ENCODE measurements at regions not wholly inside any gene's neighbourhood (a gene's known extent, or its start where the extent isn't known, plus 50 kb on each side); places are given as distances from the start of the nearest gene placed in this dataset.

- DNase-seq: no peak
Observed at GRCh38 chr9:120210274-120210673, 369.7 kb downstream of the CDK5RAP2 start.

GRCh38 chr9:120202856-120203654 lies 376.9 kb downstream of the CDK5RAP2 start:
- no peak for DNase-seq

- peak in 1 of 2 experiments; percentile 66 for DNase-seq
Observed at GRCh38 chr9:120198027-120198426, 381.9 kb downstream of the CDK5RAP2 start.

- DNase-seq: peak; percentile 44 to 67
Observed at GRCh38 chr9:120197605-120198004, 382.4 kb downstream of the CDK5RAP2 start.

DNA sequence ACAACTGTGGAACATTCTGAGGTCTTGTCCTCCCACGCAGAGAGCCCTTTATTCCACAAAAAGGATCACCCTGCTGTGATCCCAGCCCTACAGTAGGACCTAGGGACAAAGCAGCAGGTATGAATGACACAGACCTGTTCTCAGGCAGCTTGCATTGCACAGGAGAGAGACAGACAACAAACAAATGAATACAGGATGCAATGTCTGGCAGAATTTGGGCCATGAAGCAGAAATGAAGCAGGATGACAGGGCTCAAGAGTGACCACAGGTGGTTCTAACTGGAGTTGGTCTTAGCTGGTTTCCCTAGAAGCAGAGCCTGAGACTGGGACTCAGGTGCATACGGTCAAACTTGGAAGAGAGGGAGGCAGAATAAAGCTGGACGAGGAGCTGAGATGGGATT lies 388.8 kb downstream of the CDK5RAP2 start:
- no peak for DNase-seq

- DNase-seq: no peak
Observed at GRCh38 chr9:120187758-120188157, 392.2 kb downstream of the CDK5RAP2 start.

- no peak for DNase-seq
Observed at GRCh38 chr9:120186276-120186675, 393.7 kb downstream of the CDK5RAP2 start.

- DNase-seq: no peak
Observed at GRCh38 chr9:120184266-120184665, 395.7 kb downstream of the CDK5RAP2 start.

DNA sequence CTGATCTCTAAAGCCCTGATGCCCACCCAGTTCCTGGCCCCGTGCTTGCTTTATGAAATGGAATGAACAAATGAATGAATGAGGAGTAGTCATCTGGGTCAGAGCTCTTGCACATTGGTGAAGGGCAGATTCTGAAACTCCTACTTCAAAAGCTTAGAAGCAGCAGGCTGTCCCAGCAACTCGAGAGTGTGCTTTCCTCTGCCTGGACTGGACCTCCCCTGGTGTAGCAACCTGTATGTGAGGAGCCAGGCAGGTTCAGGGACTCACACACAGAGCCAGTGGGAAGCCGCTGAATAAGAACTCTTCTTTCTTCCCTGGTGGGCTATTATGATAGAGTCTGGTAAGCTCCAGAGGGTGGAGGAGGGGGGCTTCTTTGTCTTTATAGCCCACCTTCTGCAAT lies 396.4 kb downstream of the CDK5RAP2 start:
- DNase-seq: no peak

DNA sequence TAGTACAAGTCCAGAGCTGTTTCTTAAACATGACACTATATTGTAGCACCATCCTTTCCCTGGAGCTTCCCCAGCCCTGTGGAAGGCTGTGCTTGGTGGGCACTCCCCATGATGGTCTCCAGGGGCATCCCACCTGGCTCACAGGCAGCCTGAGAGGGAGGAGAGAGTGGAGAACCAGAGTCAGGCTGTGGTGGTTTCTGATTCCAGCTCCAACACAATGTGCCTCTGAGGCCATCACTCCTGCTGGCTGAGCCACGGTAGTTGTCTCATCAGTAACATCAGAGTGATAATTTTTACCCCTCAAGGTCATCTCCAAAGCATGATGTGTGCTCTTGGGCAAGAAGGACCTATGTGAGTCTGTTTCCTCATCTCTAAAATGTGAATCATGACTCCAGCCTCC lies 398.0 kb downstream of the CDK5RAP2 start:
- DNase-seq: no peak

GRCh38 chr9:120177121-120177520 lies 402.8 kb downstream of the CDK5RAP2 start:
- DNase-seq: no peak

- DNase-seq: no peak
Observed at GRCh38 chr9:120175031-120175430, 404.9 kb downstream of the CDK5RAP2 start.

DNA sequence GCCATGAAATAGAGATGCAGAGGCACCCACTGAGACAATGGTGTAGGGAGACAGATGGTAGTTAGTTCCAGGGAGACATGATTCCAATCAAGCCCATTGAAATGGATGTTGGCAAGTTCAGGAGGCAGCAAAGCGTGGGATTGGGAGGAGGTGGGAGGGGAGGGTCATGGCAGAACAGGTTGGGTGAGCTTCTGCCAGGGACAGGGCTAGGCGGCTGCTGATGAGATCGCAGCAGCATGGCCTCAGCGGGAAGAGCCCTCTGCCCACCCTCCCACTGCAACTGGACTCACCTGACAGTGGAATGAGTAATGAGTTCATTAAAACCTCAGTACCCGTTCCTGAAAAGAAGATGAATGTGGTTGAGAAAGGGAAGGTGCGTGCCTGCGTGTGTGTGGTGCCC lies 418.2 kb downstream of the CDK5RAP2 start:
- DNase-seq: peak in 1 of 2 experiments; percentile 13

GRCh38 chr9:120158221-120158620 lies 421.7 kb downstream of the CDK5RAP2 start:
- no peak for DNase-seq

- no peak for DNase-seq
Observed at GRCh38 chr9:120156376-120156775, 423.6 kb downstream of the CDK5RAP2 start.

GRCh38 chr9:120153258-120153657 lies 426.7 kb downstream of the CDK5RAP2 start:
- DNase-seq: no peak

- DNase-seq: peak in 1 of 2 experiments; percentile 1
Observed at GRCh38 chr9:120152295-120152694, 427.7 kb downstream of the CDK5RAP2 start.

- no peak for DNase-seq
Observed at GRCh38 chr9:120151806-120152205, 428.2 kb downstream of the CDK5RAP2 start.

- no peak for DNase-seq
Observed at GRCh38 chr9:120151149-120151548, 428.8 kb downstream of the CDK5RAP2 start.

DNA sequence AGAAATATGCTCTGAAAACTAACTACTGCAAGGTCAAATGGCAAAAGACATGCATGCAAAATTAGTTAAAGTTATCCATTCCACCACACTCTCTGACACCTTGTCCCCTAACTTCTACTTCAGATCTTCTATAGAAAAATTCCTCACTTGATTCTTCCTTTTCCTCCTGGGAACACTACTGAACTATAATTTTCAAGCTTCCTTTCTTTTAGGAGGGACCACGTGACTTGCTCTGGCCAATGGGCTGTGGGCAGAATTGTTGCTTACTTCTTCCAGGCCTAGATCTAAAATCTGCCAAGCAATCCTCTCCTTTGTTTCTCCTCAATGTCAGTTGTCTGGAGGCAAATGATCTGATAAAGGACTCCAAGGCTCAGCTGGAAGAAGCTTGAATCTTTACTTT lies 441.0 kb downstream of the CDK5RAP2 start:
- DNase-seq: no peak

- DNase-seq: no peak
Observed at GRCh38 chr9:120137186-120137840, 442.7 kb downstream of the CDK5RAP2 start.

DNA sequence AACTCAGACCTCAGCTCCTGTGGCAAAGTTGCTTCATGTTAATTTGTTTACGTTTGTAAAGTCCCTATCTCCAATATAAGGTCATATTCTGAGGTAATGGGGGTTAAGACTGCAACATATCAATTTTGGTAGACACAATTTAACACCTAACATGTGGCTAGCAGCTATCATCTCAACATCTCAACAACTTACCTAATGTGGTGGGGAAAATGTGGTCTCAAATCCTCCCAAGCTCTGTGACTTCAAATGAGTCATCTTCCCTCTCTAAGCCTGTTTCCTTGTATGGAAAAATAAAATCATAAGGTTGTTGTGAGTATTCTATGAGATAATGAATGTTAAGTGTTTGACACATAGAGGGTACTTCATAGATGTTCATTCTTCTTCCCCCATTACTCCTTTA lies 443.3 kb downstream of the CDK5RAP2 start:
- no peak for DNase-seq

DNA sequence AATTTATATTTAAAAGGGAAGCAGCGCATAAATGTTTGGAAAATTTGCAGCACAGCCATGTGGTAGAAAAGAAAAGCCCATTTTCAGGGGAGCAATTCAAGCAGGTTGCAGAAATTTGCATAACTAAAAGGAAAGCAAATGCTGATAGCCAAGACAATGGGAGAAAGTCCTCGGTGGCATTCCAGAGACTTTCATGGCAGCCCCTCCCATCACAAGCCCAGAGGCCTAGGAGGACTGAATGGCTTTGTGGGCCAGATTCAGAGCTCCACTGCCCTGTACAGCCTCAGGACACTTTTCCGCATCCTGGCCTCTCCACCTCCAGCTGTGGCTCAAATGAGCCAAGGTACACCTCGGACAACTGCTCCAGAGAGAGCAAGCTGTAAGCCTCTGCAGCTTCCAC lies 462.9 kb downstream of the CDK5RAP2 start:
- no peak for DNase-seq

DNA sequence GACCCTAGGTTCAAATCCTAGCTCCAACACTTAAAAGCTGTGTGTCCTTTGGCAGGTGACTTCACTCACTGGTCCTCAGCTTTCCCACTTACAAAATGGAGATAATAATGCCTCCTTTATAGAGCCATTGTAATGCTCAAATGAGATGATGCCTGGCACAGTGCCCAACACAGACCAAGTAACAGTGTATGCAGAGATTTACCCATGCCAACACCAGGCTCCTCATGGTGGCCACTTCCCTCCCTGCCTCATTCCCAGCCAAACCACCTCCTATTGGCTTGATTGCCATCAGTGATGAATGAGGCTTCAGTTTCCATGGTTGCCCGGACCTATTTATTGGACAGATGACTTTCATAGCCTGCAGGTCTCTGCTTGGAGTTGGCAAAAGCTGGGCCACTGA lies 469.4 kb downstream of the CDK5RAP2 start:
- DNase-seq: no peak

DNA sequence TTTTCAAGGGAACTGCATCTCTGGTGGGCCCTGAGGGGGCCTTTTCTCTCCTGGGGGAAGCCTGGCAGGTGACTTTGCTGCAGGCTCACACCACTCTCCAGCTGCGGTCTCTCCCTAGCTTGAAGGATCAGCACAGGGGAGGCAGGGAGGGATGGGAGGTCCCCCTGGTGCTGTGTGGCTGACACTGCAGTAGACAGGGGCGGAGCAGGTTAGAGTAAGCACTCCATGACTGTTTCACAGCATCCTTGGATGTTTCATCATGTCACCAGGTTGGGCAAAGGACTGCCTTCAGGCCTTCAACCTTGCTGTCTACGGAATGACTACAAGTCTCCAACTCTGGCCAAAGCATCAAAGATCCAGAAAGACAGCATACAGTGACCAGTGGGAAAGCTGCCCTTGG lies 470.7 kb downstream of the CDK5RAP2 start:
- no peak for DNase-seq

Measured in NCI-H526 (cell line).